K562 (cell line): ENCODE measurements at regions not wholly inside any gene's neighbourhood (a gene's known extent, or its start where the extent isn't known, plus 50 kb on each side); places are given as distances from the start of the nearest gene placed in this dataset.

ENCODE experiments used
- ATAC-seq: fragments of 200-7000 bp; cut with Tn5 transposase; 3 replicates; pipeline ENCODE4 v1.9.1; 2020; ENCODE audit warnings: moderate library complexity
- BruUV-seq: library from RNA; stranded (reverse); fragments of 400-500 nt; replicated peaks from 2 replicates; lab custom pipeline; 2021; lab: Mats Ljungman, UMichigan
- CTCF ChIA-PET: fragments of 300-600 bp; formaldehyde crosslinking; extraction: SDS; loops from one replicate; lab custom pipeline; 2021; ENCODE audit warnings: low intra/inter-chr PET ratio; lab: Yijun Ruan, JAX
- POLR2A ChIA-PET: fragments of 300-600, 350-650 bp; sonication (Branson Sonifier 250); formaldehyde crosslinking; extraction: SDS; loops from one replicate; lab custom pipeline; 2021; ENCODE audit warnings: antibody characterized with exemption, inconsistent platforms; lab: Yijun Ruan, JAX
- DNase-seq, 4 experiments: peaks; one replicate each; pipeline versions ENCODE4 v3.0.0 to v3.0.0-alpha.2; 2011 to 2018; ENCODE audit warnings: low spot score in 3 of 4, mixed read lengths in 3 of 4; ENCODE audit errors: extremely low read depth in 1 of 4
- FAIRE-seq: peaks from 2 replicates; lab custom pipeline; 2011; peaks lifted over from hg19 to GRCh38; lab: Jason Lieb, UNC
- H2AFZ ChIP-seq: 2 replicates; pipeline ENCODE4 v1.6.0; 2011; ENCODE audit warnings: low read depth, low read length, control low read depth, inconsistent platforms
- H3K27ac ChIP-seq: fragments of 200-600 bp; 3 replicates; pipeline ENCODE4 v1.8.0; 2011; ENCODE audit warnings: low read depth, mild to moderate bottlenecking, control low read depth, inconsistent platforms, low read length, moderate library complexity, mixed read lengths; ENCODE audit errors: extremely low read depth
- H3K27me3 ChIP-seq, 2 experiments: fragments of 300-600 bp in 1 of 2; 2 replicates in 1 of 2; 3 replicates in 1 of 2; pipeline versions ENCODE4 v1.6.0 to v1.8.0; 2011; ENCODE audit warnings: inconsistent platforms in 2 of 2, low read length in 2 of 2, mild to moderate bottlenecking in 1 of 2, mixed read lengths in 1 of 2, moderate library complexity in 1 of 2; ENCODE audit not compliant: control insufficient read depth in 2 of 2, insufficient read depth in 2 of 2
- H3K36me3 ChIP-seq: fragments of 300-600 bp; 3 replicates; pipeline ENCODE4 v1.8.0; 2011; ENCODE audit warnings: mild to moderate bottlenecking, low read length, inconsistent platforms; ENCODE audit not compliant: control insufficient read depth, insufficient read depth
- H3K4me1 ChIP-seq, 2 experiments: fragments of 200-600 bp in 1 of 2; replicated peaks in 1 of 2; 2 replicates in 1 of 2; 3 replicates in 1 of 2; pipeline versions ENCODE4 v1.5.1 to v1.8.0; 2011; ENCODE audit warnings: inconsistent platforms in 2 of 2, low read length in 2 of 2, mild to moderate bottlenecking in 1 of 2, mixed read lengths in 1 of 2, moderate library complexity in 1 of 2; ENCODE audit not compliant: control insufficient read depth in 2 of 2, insufficient read depth in 2 of 2
- H3K4me2 ChIP-seq: 2 replicates; pipeline ENCODE4 v1.6.1; 2011; ENCODE audit warnings: low read length, control low read depth, inconsistent platforms, mixed read lengths; ENCODE audit not compliant: insufficient read depth
- H3K4me3 ChIP-seq: fragments of 200-600 bp; sonication (generic), shearing (Covaris generic); 2 replicates; pipeline ENCODE4 v1.5.1; 2016; ENCODE audit warnings: control low read depth, inconsistent platforms
- H3K79me2 ChIP-seq: fragments of 200-600 bp; 3 replicates; pipeline ENCODE4 v1.8.0; 2011; ENCODE audit warnings: low read length, inconsistent platforms; ENCODE audit not compliant: control insufficient read depth, insufficient read depth
- H3K9ac ChIP-seq, 2 experiments: 2 replicates each; pipeline versions ENCODE4 v1.6.0 to v1.6.1; 2011; ENCODE audit warnings: low read depth in 2 of 2, low read length in 2 of 2, control low read depth in 1 of 2, inconsistent platforms in 1 of 2, mild to moderate bottlenecking in 1 of 2, mixed read lengths in 1 of 2; ENCODE audit not compliant: insufficient read depth in 1 of 2
- H3K9me1 ChIP-seq: one replicate; pipeline ENCODE4 v1.6.0; 2011; ENCODE audit warnings: inconsistent platforms, mild to moderate bottlenecking, low read length, moderate library complexity; ENCODE audit not compliant: control insufficient read depth, insufficient read depth
- H3K9me3 ChIP-seq: replicated peaks from 2 replicates; pipeline ENCODE4 v1.5.1; 2011; ENCODE audit warnings: low read depth, low read length, inconsistent platforms; ENCODE audit not compliant: control insufficient read depth, insufficient read depth
- H4K20me1 ChIP-seq: replicated peaks from 2 replicates; pipeline ENCODE4 v1.6.1; 2011; ENCODE audit warnings: low read length, inconsistent platforms, mixed read lengths; ENCODE audit not compliant: control insufficient read depth, insufficient read depth
- ARID4B ChIP-seq: sonication (generic); formaldehyde crosslinking; IDR thresholded peaks from 2 replicates; pipeline ENCODE4 v1.8.0; 2022; ENCODE audit warnings: mild to moderate bottlenecking, missing genetic modification reagents
- ATF3 ChIP-seq, 2 experiments: fragments of 450-650 bp in 1 of 2; sonication (generic) in 1 of 2; formaldehyde crosslinking in 1 of 2; IDR thresholded peaks in 1 of 2; conservative IDR thresholded peaks in 1 of 2; 2 replicates each; pipeline versions ENCODE4 v1.6.1 to v1.8.1; 2016 to 2023; ENCODE audit warnings: mild to moderate bottlenecking in 2 of 2, moderate library complexity in 2 of 2, inconsistent platforms in 1 of 2, missing genetic modification reagents in 1 of 2
- CREB3 ChIP-seq: fragments of 450-650 bp; conservative IDR thresholded peaks from 2 replicates; pipeline ENCODE4 v1.6.1; 2016; ENCODE audit warnings: missing genetic modification characterization, low read depth, mild to moderate bottlenecking, missing compliant biosample characterization, moderate library complexity
- DIDO1 ChIP-seq: fragments of 450-650 bp; IDR thresholded peaks from 2 replicates; pipeline ENCODE4 v1.6.1; 2016; ENCODE audit warnings: low read depth, missing biosample characterization, missing genetic modification characterization
- HNRNPK ChIP-seq: fragments of 200-400 bp; formaldehyde crosslinking; IDR thresholded peaks from one replicate; pipeline ENCODE4 v1.6.1; 2018; ENCODE audit warnings: mild to moderate bottlenecking, low read depth, low read length; ENCODE audit not compliant: poor library complexity, severe bottlenecking
- HSF4 ChIP-seq: fragments of 250-450 bp; sonication (Bioruptor Pico); IDR thresholded peaks from 2 replicates; pipeline ENCODE4 v2.1.2; 2022; ENCODE audit warnings: mild to moderate bottlenecking, moderate library complexity, borderline replicate concordance
- PHF21A ChIP-seq: fragments of 450-650 bp; IDR thresholded peaks from 2 replicates; pipeline ENCODE4 v1.6.1; 2017; ENCODE audit warnings: low read depth, borderline replicate concordance
- POLR2AphosphoS2 ChIP-seq: IDR thresholded peaks from 2 replicates; pipeline ENCODE4 v1.6.1; 2012; ENCODE audit warnings: low read length, improper control_type of control experiment
- PYGO2 ChIP-seq: fragments of 450-650 bp; IDR thresholded peaks from 2 replicates; pipeline ENCODE4 v1.6.1; 2016; ENCODE audit warnings: mild to moderate bottlenecking, missing genetic modification characterization, moderate library complexity, missing compliant biosample characterization
- RFX5 ChIP-seq: IDR thresholded peaks from 2 replicates; pipeline ENCODE4 v1.6.1; 2011; ENCODE audit warnings: low read depth, mild to moderate bottlenecking, improper control_type of control experiment, low read length
- ZBTB17 ChIP-seq: fragments of 450-650 bp; formaldehyde crosslinking; IDR thresholded peaks from 2 replicates; pipeline ENCODE4 v1.4.0; 2020; ENCODE audit warnings: mild to moderate bottlenecking
- ZC3H8 ChIP-seq: fragments of 450-650 bp; IDR thresholded peaks from 2 replicates; pipeline ENCODE4 v1.6.1; 2017
- ZNF165 ChIP-seq: fragments of 250-450 bp; sonication (Bioruptor Pico); IDR thresholded peaks from 2 replicates; pipeline ENCODE4 v1.4.0; 2020; ENCODE audit warnings: borderline replicate concordance
- ZNF174 ChIP-seq: fragments of 250-450 bp; sonication (Bioruptor Pico); IDR thresholded peaks from 2 replicates; pipeline ENCODE4 v1.4.0; 2020; ENCODE audit warnings: mild to moderate bottlenecking
- ZNF184 ChIP-seq: sonication (generic); formaldehyde crosslinking; IDR thresholded peaks from 2 replicates; pipeline ENCODE4 v1.5.0; 2020; ENCODE audit warnings: missing genetic modification reagents
- ZNF551 ChIP-seq: fragments of 250-450 bp; sonication (Bioruptor Pico); IDR thresholded peaks from 2 replicates; pipeline ENCODE4 v1.5.0; 2021; ENCODE audit warnings: mild to moderate bottlenecking, moderate library complexity
- ZNF764 ChIP-seq: fragments of 250-450 bp; sonication (Bioruptor Pico); IDR thresholded peaks from 2 replicates; pipeline ENCODE4 v1.4.0; 2020; ENCODE audit warnings: low read depth, mild to moderate bottlenecking, moderate library complexity
- ZNF780A ChIP-seq: fragments of 250-450 bp; sonication (Bioruptor Pico); IDR thresholded peaks from 2 replicates; pipeline ENCODE4 v1.5.0; 2021; ENCODE audit warnings: mild to moderate bottlenecking
- WGBS: fragments of 100-300 bp; shearing (Covaris generic); methylation state at CpG from one replicate; pipeline ENCODE4 v1.1.6; 2016; ENCODE audit warnings: low coverage, mixed read lengths; ENCODE audit not compliant: insufficient coverage; ENCODE audit errors: missing lambda C conversion rate; 5-methylcytosine and 5-hydroxymethylcytosine counted together
- in situ Hi-C: fragments of 300-500 bp; cut with MboI; formaldehyde crosslinking; loops from 4 replicates; pipeline ENCODE4 v1.15.0; 2018; ENCODE audit warnings: inconsistent platforms, mixed read lengths
- intact Hi-C: fragments of 100-400 bp; cut with micrococcal nuclease; formaldehyde crosslinking; loops from 2 replicates; pipeline ENCODE4 v1.14.2; 2022

GRCh38 chr2:225820826-225821225 lies 421.3 kb downstream of the NYAP2 start:
- H3K79me2 ChIP-seq: no peaks in the 10 kb centered on the region
- H3K9ac ChIP-seq: no peak overlapping the region
- H4K20me1 ChIP-seq: no peaks in the 10 kb centered on the region
- no peak for ATAC-seq
- intact Hi-C loops: no loop called here
- TF ChIP-seq ZNF174 (no peak), ATF3 (IDR thresholded peaks at IDR 0.05) (no peak), ATF3 (CRISPR knock-in tag; conservative IDR thresholded peaks at IDR 0.05) (no peak), DIDO1 (tag) (no peak), ZBTB17 (CRISPR knock-in tag) (no peak), ZC3H8 (no peak), ZNF780A (CRISPR knock-in tag) (no peak), CREB3 (tag) (no peak), HSF4 (no peak), ZNF184 (no peak), ARID4B (no peak), POLR2AphosphoS2 (no peak), HNRNPK (no peak), PHF21A (no peak), ZNF764 (CRISPR knock-in tag) (no peak), RFX5 (no peak), ZNF551 (no peak), ZNF165 (CRISPR knock-in tag) (no peak), PYGO2 (tag) (no peak)
- in situ Hi-C loops: no loop called here
- ChIA-PET POLR2A (no interaction called here), CTCF (no interaction called here)
- no peak overlapping the region for H3K4me2 ChIP-seq
- no peak for FAIRE-seq
- 0% methylated on average over 7 of the region's 7 CpGs for WGBS
- BruUV-seq: no TSS peak
- no peak overlapping the region for H3K4me3 ChIP-seq
- no peaks in the 10 kb centered on the region for H3K9me3 ChIP-seq
- no peaks in the 10 kb centered on the region for H3K9me1 ChIP-seq
- no peak for DNase-seq
- H3K27me3 ChIP-seq: no peaks in the 10 kb centered on the region
- H2AFZ ChIP-seq: no peak overlapping the region
- H3K36me3 ChIP-seq: no peaks in the 10 kb centered on the region
- no peak overlapping the region for H3K27ac ChIP-seq
- H3K4me1 ChIP-seq: no peaks in the 10 kb centered on the region
